NOMO-1 (cell line): ENCODE measurements at regions not wholly inside any gene's neighbourhood (a gene's known extent, or its start where the extent isn't known, plus 50 kb on each side); places are given as distances from the start of the nearest gene placed in this dataset.
"Not testable (repeated sequence)": the region's sequence is repeated elsewhere in the genome, so short reads cannot be mapped to it uniquely, and the experiment has no call there.

ENCODE experiments used
- DNase-seq, 2 experiments: peaks; one replicate each; lab custom pipeline; 2025; ENCODE audit not compliant: unreplicated experiment in 2 of 2; lab: John Stamatoyannopoulos, UW

DNA sequence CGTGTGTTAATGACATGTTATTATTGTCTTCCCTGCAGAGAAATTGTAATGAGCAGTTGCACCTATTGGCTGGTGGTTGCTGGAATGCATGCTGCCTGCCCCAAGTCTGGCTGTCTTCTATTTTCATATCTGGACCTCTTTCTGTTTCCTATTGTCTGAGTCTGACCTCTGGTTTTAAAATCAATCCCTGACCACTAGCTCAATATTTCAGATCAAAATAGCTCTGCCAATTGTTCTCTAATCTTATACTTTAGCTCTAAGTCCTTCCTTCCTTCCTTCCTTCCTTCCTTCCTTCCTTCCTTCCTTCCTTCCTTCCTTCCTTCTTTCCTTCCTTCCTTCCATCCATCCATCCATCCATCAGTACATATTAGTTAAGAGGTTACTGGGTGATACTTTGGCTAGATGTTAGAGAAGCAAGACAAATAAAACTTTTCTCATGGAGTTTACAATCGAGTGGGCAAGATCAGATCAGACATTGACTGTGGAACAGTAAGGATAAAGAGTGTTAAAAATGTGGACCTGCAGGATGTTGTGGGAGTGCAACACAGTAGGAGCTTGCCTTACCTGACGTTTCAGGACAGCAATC lies 417.1 kb downstream of the SOCS6 start:
- no peak for DNase-seq

DNA sequence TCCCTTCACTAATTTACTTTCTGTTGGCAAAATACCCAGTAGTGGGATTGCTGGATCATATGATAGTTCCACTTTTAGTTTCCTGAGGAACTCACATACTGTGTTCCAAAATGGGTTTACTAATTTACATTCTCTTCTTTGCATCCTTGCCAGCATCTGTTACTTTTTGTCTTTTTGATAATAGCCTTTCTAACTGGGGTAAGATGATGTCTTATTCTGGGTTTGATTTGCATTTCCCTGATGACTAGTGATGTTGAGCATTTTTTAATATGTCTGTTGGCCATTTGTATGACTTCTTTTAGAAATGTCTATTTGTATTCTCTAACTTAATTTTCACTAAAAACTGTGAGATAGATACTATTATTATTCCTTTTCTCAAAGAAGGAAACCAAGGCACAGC lies 411.7 kb downstream of the SOCS6 start:
- DNase-seq, result no peak

GRCh38 chr18:70698574-70698973 lies 409.7 kb downstream of the SOCS6 start:
- no peak for DNase-seq

DNA sequence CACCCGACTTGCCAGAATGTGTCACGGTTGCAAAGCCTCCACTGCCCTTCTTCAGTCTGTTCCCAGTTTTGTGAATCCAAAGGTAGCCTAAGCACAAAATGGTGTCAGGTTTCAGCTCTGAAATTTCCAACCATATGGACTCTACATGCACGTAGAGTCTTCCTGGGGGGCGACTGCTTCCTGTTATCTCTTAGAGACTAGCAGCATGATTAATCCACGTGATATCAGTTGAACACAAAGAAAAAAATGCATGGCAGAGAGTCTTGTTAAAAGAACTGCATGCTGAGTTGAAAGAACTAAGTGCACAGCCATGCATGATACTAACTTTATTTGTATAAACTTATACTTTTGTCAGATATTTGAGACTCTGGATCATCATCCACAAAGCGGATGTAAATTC lies 404.4 kb downstream of the SOCS6 start:
- DNase-seq, result no peak

DNA sequence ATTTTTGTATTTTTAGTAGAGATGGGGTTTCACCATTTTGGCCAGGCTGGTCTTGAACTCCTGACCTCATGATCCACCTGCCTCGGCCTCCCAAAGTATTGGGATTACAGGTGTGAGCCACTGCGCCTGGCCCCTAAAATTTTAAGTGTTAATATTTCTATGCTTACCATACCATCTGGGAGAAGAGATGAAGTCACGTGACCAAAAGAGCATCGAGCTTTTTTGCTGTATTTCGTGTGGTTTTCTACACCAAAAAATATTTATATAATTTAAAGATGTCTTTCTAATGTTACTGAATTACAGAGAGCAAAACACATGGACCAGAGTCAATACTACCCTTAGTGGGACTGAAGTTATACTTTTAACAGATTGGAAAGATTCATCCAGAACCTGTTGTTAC lies 400.9 kb downstream of the SOCS6 start:
- not testable (repeated sequence) for DNase-seq

DNA sequence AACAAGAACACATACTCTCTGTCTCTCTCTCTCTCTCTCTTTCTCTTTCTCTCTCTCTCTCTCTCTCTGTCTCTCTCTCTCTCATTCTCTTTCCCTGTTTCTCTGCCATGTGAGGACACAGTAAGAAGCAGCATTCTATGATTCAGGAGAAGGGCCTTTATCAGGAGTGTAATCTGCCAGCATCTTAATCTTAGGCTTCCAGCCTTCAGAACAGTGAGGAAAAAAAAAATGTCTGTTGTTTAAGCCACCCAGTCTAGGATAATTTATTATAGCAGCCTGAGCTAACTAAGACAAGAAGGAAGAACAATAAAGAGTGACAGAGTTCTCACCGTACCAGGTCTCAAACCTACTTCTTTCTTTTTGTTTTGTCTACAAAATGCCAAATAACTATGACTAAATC lies 399.4 kb downstream of the SOCS6 start:
- no peak for DNase-seq

- no peak for DNase-seq
Observed at GRCh38 chr18:70684821-70685220, 396.0 kb downstream of the SOCS6 start.

DNA sequence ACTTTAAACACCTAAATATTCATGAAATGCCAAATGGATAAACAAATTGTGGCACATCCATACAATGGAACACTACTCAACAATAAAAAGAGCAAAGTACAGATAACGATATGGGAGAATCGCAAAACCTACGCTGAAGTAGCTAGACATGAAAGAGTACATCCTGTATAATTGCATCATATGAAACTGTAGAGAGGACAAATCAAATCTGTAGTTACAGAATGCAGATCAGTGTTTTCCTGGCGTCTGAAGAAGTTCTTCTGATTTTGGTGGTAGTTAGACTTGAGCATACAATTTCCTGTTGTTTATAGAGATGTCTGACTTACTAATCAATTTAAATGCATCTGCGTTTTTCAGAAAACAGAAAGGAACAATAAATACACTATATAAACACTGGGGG lies 394.4 kb downstream of the SOCS6 start:
- DNase-seq, result no peak

DNA sequence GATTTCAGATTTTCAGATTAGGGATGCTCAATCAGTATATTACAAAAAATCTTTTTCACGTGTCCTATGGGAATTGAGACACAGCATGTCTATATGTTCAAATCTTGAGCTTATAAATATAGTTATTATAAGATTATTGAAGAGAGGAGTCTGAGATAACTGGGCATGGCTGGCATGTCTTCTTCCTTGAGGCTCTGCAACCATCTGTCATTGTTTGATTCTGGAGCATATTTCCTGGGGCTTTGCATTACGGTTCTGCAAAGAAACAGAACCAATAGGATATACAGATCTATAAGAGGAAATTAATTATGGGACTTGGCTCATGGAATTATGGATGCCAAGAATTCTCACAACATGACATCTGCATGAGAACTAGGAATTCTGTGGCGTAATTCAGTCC lies 386.1 kb downstream of the SOCS6 start:
- DNase-seq, result no peak

GRCh38 chr18:70673831-70674230 lies 385.0 kb downstream of the SOCS6 start:
- no peak for DNase-seq

- DNase-seq, result no peak
Observed at GRCh38 chr18:70672581-70672980, 383.7 kb downstream of the SOCS6 start.

DNA sequence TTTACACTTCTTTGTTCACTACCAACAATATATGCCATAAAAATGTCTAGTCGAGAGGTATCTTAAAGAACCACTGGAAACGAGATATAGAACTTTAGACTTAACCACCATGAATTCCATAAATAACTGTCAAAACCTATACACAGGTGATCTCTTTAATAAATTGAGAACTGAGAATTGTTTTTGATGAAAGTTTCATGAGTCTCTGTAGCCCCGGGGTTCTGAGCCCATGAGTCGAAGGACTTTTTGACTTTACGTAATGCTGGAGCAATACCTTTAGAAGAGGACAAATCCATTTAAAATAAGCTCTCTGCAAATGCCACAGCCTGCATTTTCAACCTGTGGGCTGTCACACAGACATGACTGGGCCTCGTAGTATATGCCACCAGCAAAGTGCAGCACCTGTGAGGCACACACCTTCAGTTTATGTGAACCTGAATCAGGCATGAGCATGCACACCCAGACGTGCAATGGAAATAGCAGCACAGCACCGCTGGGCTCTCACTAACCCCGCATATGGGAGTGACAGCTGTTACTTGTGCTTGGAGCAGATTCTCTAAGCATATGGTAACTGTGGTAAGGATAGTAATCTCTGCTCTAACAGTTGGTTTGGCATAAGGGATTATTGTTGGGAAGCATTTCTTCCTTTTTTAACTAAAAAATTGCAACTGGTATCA lies 383.2 kb downstream of the SOCS6 start:
- no peak for DNase-seq

GRCh38 chr18:70666936-70667335 lies 378.1 kb downstream of the SOCS6 start:
- no peak for DNase-seq

DNA sequence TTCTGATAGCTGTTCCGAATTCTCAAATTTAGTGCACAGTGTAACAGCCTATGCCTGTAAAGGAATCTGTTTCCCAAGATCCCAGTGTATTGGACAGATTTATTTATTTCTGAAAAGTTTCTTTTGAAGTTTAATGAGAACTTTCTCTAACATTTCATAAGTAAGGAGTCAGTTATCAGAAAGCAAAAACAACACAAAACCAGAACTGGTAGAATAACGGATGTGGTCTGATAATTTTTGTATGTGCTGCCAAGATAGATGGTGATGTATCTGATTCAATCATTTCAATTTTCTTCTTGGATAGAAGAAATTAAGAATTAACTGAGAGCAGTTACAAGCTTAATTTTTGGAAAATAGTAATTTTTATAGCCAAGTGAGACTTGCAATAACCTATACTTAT lies 374.3 kb downstream of the SOCS6 start:
- no peak for DNase-seq

GRCh38 chr18:70662588-70662987 lies 373.7 kb downstream of the SOCS6 start:
- no peak for DNase-seq

GRCh38 chr18:70659036-70659925 lies 370.4 kb downstream of the SOCS6 start:
- no peak for DNase-seq

- DNase-seq, result no peak
Observed at GRCh38 chr18:70653671-70654070, 364.8 kb downstream of the SOCS6 start.

GRCh38 chr18:70650878-70651277 lies 362.0 kb downstream of the SOCS6 start:
- no peak for DNase-seq

DNA sequence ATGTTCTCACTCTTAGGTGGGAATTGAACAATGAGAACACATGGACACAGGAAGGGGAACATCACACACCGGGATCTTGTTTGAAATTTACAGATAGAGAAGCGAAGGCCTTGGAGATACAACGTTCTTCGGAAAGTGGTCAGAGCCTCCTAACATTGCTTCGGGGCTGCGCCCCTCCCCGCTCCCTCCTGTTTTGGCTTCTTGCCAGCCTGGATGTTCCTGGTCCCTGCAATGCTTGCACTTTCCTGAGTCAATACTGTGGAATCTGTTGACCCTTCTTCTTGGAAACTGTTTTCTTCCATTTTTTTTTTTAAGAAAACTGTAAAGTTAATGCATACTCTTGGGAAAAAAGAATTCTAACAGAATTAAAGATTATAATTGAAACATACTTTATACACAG lies 360.8 kb downstream of the SOCS6 start:
- no peak for DNase-seq

DNA sequence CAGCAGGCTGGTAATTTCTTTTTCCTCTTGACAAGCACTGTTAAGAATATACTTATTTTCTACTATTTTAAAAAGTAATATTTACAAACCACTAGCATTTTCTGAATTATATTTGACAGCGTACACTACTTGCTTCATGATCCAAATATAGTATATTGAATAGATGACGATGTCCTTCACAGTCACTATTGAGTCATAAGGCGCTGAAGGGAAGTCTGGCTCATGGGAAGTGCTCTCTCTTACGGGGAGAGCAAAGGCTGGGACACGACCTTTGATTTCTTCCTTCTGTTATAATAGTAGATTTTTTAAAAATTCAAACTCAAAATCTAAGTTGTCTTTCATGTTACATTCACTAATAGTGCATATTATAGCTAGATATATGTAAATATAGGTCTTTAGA lies 357.1 kb downstream of the SOCS6 start:
- DNase-seq, result no peak

GRCh38 chr18:70643812-70644211 lies 355.0 kb downstream of the SOCS6 start:
- no peak for DNase-seq
